H1 (cell line): ENCODE measurements at regions not wholly inside any gene's neighbourhood (a gene's known extent, or its start where the extent isn't known, plus 50 kb on each side); places are given as distances from the start of the nearest gene placed in this dataset.

Source experiments
- POLR2AphosphoS5 ChIP-seq: IDR thresholded peaks from 2 replicates; pipeline ENCODE4 v1.6.1; 2011; ENCODE audit warnings: low read depth, low read length
- SAP30 ChIP-seq: fragments of 300-600 bp; sonication (generic); IDR thresholded peaks from 2 replicates; pipeline ENCODE4 v1.7.1; 2012; ENCODE audit warnings: low read length, moderate library complexity, mild to moderate bottlenecking, inconsistent platforms; ENCODE audit not compliant: insufficient read depth, insufficient replicate concordance
- SIN3A ChIP-seq, 2 experiments: IDR thresholded peaks in 1 of 2; conservative IDR thresholded peaks in 1 of 2; 2 replicates each; pipeline ENCODE4 v1.6.1; 2011 to 2012; ENCODE audit warnings: low read length in 2 of 2, improper control_type of control experiment in 1 of 2, low read depth in 1 of 2, mild to moderate bottlenecking in 1 of 2
- TAF1 ChIP-seq: IDR thresholded peaks from 2 replicates; pipeline ENCODE4 v1.6.1; 2011; ENCODE audit warnings: mild to moderate bottlenecking, low read depth, low read length
- TBP ChIP-seq: IDR thresholded peaks from 2 replicates; pipeline ENCODE4 v1.6.1; 2011; ENCODE audit warnings: low read depth, low read length, improper control_type of control experiment
- YY1 ChIP-seq: IDR thresholded peaks from 2 replicates; pipeline ENCODE4 v1.6.1; 2011; ENCODE audit warnings: low read depth, mild to moderate bottlenecking, low read length
- ZNF274 ChIP-seq: IDR thresholded peaks from 2 replicates; pipeline ENCODE4 v1.7.0; 2012; ENCODE audit warnings: low read length, borderline replicate concordance; ENCODE audit errors: extremely low read depth
- TF ChIP-seq, protein P1 (sequence below): IDR thresholded peaks from 2 replicates; pipeline ENCODE4 v1.6.1; 2011; ENCODE audit warnings: low read length, improper control_type of control experiment
- TF ChIP-seq, protein P2 (sequence below), 3 experiments: IDR thresholded peaks; 1 replicate in 2 of 3; 2 replicates in 1 of 3; pipeline versions ENCODE4 v1.5.1 to v1.6.1; 2011; ENCODE audit warnings: low read length in 3 of 3, mild to moderate bottlenecking in 3 of 3, inconsistent platforms in 2 of 3, low read depth in 1 of 3, moderate library complexity in 1 of 3; ENCODE audit not compliant: insufficient read depth in 1 of 3; ENCODE audit errors: control extremely low read depth in 1 of 3

DNA sequence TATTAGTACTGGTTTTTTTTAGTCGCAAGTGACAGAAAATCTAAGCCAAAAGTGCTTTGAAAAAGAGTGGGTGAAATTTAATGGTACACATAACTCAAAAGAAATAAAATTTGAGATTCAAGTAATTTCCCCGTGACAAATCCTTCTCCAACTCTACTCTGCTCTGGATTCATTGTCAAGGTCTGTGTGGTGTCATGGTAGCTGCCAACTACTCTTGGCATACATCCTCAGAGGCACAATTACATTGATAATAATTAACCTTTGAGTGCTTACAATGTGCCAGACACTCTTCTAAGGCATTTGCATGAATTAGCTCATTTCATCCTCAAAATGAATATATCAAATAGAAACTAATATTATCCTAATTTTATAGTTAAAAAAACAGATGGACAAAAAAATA, 1153.9 kb upstream of the NCAM2 start:
- TF ChIP-seq, protein P1, sequence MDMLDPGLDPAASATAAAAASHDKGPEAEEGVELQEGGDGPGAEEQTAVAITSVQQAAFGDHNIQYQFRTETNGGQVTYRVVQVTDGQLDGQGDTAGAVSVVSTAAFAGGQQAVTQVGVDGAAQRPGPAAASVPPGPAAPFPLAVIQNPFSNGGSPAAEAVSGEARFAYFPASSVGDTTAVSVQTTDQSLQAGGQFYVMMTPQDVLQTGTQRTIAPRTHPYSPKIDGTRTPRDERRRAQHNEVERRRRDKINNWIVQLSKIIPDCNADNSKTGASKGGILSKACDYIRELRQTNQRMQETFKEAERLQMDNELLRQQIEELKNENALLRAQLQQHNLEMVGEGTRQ, result no peak
- no peak for TF ChIP-seq SAP30
- TF ChIP-seq YY1, result no peak
- no peak for TF ChIP-seq TAF1
- TF ChIP-seq, protein P2, sequence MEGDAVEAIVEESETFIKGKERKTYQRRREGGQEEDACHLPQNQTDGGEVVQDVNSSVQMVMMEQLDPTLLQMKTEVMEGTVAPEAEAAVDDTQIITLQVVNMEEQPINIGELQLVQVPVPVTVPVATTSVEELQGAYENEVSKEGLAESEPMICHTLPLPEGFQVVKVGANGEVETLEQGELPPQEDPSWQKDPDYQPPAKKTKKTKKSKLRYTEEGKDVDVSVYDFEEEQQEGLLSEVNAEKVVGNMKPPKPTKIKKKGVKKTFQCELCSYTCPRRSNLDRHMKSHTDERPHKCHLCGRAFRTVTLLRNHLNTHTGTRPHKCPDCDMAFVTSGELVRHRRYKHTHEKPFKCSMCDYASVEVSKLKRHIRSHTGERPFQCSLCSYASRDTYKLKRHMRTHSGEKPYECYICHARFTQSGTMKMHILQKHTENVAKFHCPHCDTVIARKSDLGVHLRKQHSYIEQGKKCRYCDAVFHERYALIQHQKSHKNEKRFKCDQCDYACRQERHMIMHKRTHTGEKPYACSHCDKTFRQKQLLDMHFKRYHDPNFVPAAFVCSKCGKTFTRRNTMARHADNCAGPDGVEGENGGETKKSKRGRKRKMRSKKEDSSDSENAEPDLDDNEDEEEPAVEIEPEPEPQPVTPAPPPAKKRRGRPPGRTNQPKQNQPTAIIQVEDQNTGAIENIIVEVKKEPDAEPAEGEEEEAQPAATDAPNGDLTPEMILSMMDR (IDR thresholded peaks at IDR 0.05; ENCODE audit: control extremely low read depth in 1 of 3, insufficient read depth in 1 of 3, low read depth in 1 of 3, low read length in 3 of 3), result no peak
- no peak for TF ChIP-seq SIN3A (conservative IDR thresholded peaks at IDR 0.05 in 1 of 2, IDR thresholded peaks at IDR 0.05 in 1 of 2; ENCODE audit: low read depth in 1 of 2, low read length in 2 of 2)
- TF ChIP-seq POLR2AphosphoS5, result no peak
- no peak for TF ChIP-seq ZNF274
- TF ChIP-seq TBP, result no peak
